Neural cell (in vitro differentiated cells): ENCODE measurements at regions not wholly inside any gene's neighbourhood (a gene's known extent, or its start where the extent isn't known, plus 50 kb on each side); places are given as distances from the start of the nearest gene placed in this dataset.

Source experiments
- CTCF ChIP-seq: fragments of 450-650 bp; IDR thresholded peaks from 2 replicates; pipeline ENCODE4 v1.5.1; 2014; ENCODE audit warnings: antibody characterized with exemption, mild to moderate bottlenecking, moderate library complexity; ENCODE audit not compliant: poor library complexity, severe bottlenecking
- EP300 ChIP-seq: fragments of 450-650 bp; conservative IDR thresholded peaks from 2 replicates; pipeline ENCODE4 v1.6.1; 2014; ENCODE audit warnings: antibody characterized with exemption, mild to moderate bottlenecking, moderate library complexity; ENCODE audit not compliant: poor library complexity, severe bottlenecking
- SMC3 ChIP-seq: fragments of 450-650 bp; conservative IDR thresholded peaks from 2 replicates; pipeline ENCODE4 v1.6.1; 2014; ENCODE audit warnings: antibody characterized with exemption, mild to moderate bottlenecking, moderate library complexity; ENCODE audit not compliant: poor library complexity

- TF ChIP-seq CTCF (no peak), EP300 (no peak), SMC3 (no peak)
Observed at GRCh38 chrX:69072486-69073006, 92.7 kb downstream of the PJA1 start.
